H1 (cell line): ENCODE measurements at regions not wholly inside any gene's neighbourhood (a gene's known extent, or its start where the extent isn't known, plus 50 kb on each side); places are given as distances from the start of the nearest gene placed in this dataset.

Experiments used
- CTCF ChIA-PET: fragments of 300-600 bp; sonication (Branson Sonifier 250); formaldehyde crosslinking; loops from one replicate; lab custom pipeline; 2021; ENCODE audit not compliant: partially characterized antibody; lab: Charles Lee
- POLR2A ChIA-PET: fragments of 300-600 bp; sonication (Branson Sonifier 250); formaldehyde crosslinking; loops from one replicate; lab custom pipeline; 2021; ENCODE audit warnings: inconsistent platforms; ENCODE audit not compliant: partially characterized antibody; lab: Charles Lee
- DNase-seq, 2 experiments: peaks; one replicate each; pipeline versions ENCODE4 v3.0.0 to v3.0.0-alpha.2; 2010 to 2022; ENCODE audit warnings: low spot score in 2 of 2, low read depth in 1 of 2, mixed read lengths in 1 of 2
- FAIRE-seq: peaks from 2 replicates; lab custom pipeline; 2011; peaks lifted over from hg19 to GRCh38; lab: Jason Lieb, UNC
- H2AFZ ChIP-seq: 2 replicates; pipeline ENCODE4 v1.8.1; 2012; ENCODE audit warnings: low read length, inconsistent platforms
- H2AK5ac ChIP-seq: 2 replicates; pipeline ENCODE4 v1.6.1; 2013; ENCODE audit warnings: low read depth, low read length
- H2BK120ac ChIP-seq: replicated peaks from 2 replicates; pipeline ENCODE3; 2013; ENCODE audit warnings: low read depth, low read length, inconsistent platforms
- H2BK12ac ChIP-seq: 2 replicates; pipeline ENCODE4 v1.6.1; 2013; ENCODE audit warnings: low read depth, low read length
- H2BK15ac ChIP-seq: 2 replicates; pipeline ENCODE4 v1.6.1; 2013; ENCODE audit warnings: low read length
- H2BK20ac ChIP-seq: 2 replicates; pipeline ENCODE4 v1.6.1; 2013; ENCODE audit warnings: low read length
- H2BK5ac ChIP-seq: 2 replicates; pipeline ENCODE4 v1.6.1; 2013; ENCODE audit warnings: low read depth, low read length
- H3K14ac ChIP-seq: 2 replicates; pipeline ENCODE4 v1.6.1; 2013; ENCODE audit warnings: inconsistent platforms; ENCODE audit not compliant: insufficient read length
- H3K18ac ChIP-seq: 2 replicates; pipeline ENCODE4 v1.6.1; 2013; ENCODE audit warnings: low read length; ENCODE audit errors: extremely low read depth
- H3K23ac ChIP-seq: 2 replicates; pipeline ENCODE4 v1.6.1; 2013; ENCODE audit warnings: inconsistent platforms; ENCODE audit not compliant: insufficient read length
- H3K23me2 ChIP-seq: 2 replicates; pipeline ENCODE4 v1.6.1; 2013; ENCODE audit warnings: low read depth, low read length
- H3K27ac ChIP-seq: 2 replicates; pipeline ENCODE4 v1.6.1; 2011; ENCODE audit warnings: low read depth, low read length, inconsistent platforms
- H3K27me3 ChIP-seq, 4 experiments: replicated peaks in 1 of 4; 1 replicate in 1 of 4; 2 replicates in 3 of 4; pipeline versions ENCODE4 v1.6.1 to v1.8.1; 2011 to 2013; ENCODE audit warnings: low read length in 3 of 4, mild to moderate bottlenecking in 3 of 4, inconsistent platforms in 2 of 4, mixed read lengths in 2 of 4, moderate library complexity in 1 of 4; ENCODE audit not compliant: control insufficient read depth in 3 of 4, insufficient read depth in 3 of 4; ENCODE audit errors: extremely low read depth in 1 of 4
- H3K36me3 ChIP-seq, 4 experiments: 2 replicates each; pipeline versions ENCODE4 v1.6.1 to v1.8.1; 2011 to 2013; ENCODE audit warnings: mild to moderate bottlenecking in 4 of 4, low read length in 3 of 4, moderate library complexity in 2 of 4, control low read depth in 1 of 4, inconsistent platforms in 1 of 4; ENCODE audit not compliant: insufficient read depth in 4 of 4, control insufficient read depth in 2 of 4
- H3K4ac ChIP-seq: replicated peaks from 2 replicates; pipeline ENCODE3; 2013; ENCODE audit warnings: low read length, low read depth, mixed read lengths, inconsistent platforms; ENCODE audit not compliant: insufficient read length
- H3K4me1 ChIP-seq, 4 experiments: replicated peaks in 1 of 4; 1 replicate in 1 of 4; 2 replicates in 3 of 4; pipeline versions ENCODE4 v1.6.1 to v1.8.1; 2011 to 2013; ENCODE audit warnings: low read length in 3 of 4, inconsistent platforms in 2 of 4, mixed read lengths in 1 of 4; ENCODE audit not compliant: insufficient read depth in 4 of 4, control insufficient read depth in 3 of 4
- H3K4me2 ChIP-seq, 2 experiments: 2 replicates each; pipeline versions ENCODE4 v1.6.1 to v1.8.1; 2011 to 2013; ENCODE audit warnings: low read depth in 2 of 2, low read length in 2 of 2, control low read depth in 1 of 2, inconsistent platforms in 1 of 2, mild to moderate bottlenecking in 1 of 2; ENCODE audit not compliant: insufficient read depth in 1 of 2
- H3K4me3 ChIP-seq, 4 experiments: fragments of 200-600, 300-600 bp in 1 of 4; sonication (generic), shearing (Covaris generic), sonication (Bioruptor Twin) in 1 of 4; 2 replicates each; pipeline versions ENCODE4 v1.5.1 to v1.8.1; 2011 to 2016; ENCODE audit warnings: low read length in 4 of 4, low read depth in 3 of 4, control low read depth in 2 of 4, inconsistent platforms in 2 of 4, mild to moderate bottlenecking in 2 of 4, mixed read lengths in 1 of 4, moderate library complexity in 1 of 4; ENCODE audit not compliant: insufficient read depth in 2 of 4; ENCODE audit errors: extremely low read depth in 1 of 4
- H3K56ac ChIP-seq: replicated peaks from 2 replicates; pipeline ENCODE3; 2013; ENCODE audit warnings: low read depth, mild to moderate bottlenecking, mixed read lengths, low read length, inconsistent platforms; ENCODE audit not compliant: insufficient read length
- H3K79me1 ChIP-seq: 2 replicates; pipeline ENCODE4 v1.6.1; 2013; ENCODE audit warnings: low read depth, low read length, control low read depth
- H3K79me2 ChIP-seq, 2 experiments: 2 replicates each; pipeline versions ENCODE4 v1.6.1 to v1.8.1; 2012 to 2013; ENCODE audit warnings: low read length in 2 of 2, mild to moderate bottlenecking in 2 of 2, inconsistent platforms in 1 of 2; ENCODE audit not compliant: insufficient read depth in 2 of 2, control insufficient read depth in 1 of 2
- H3K9ac ChIP-seq, 4 experiments: replicated peaks in 1 of 4; 1 replicate in 1 of 4; 2 replicates in 3 of 4; pipeline versions ENCODE4 v1.6.1 to v1.8.1; 2011 to 2013; ENCODE audit warnings: low read depth in 3 of 4, low read length in 3 of 4, control low read depth in 2 of 4, mild to moderate bottlenecking in 2 of 4, moderate library complexity in 2 of 4, inconsistent platforms in 1 of 4; ENCODE audit errors: extremely low read depth in 1 of 4
- H3K9me3 ChIP-seq, 2 experiments: 2 replicates each; pipeline versions ENCODE4 v1.6.1 to v1.8.1; 2012 to 2013; ENCODE audit warnings: mild to moderate bottlenecking in 2 of 2, moderate library complexity in 2 of 2, control low read depth in 1 of 2, inconsistent platforms in 1 of 2, low read depth in 1 of 2, low read length in 1 of 2, mixed read lengths in 1 of 2; ENCODE audit not compliant: insufficient read depth in 2 of 2
- H4K20me1 ChIP-seq, 2 experiments: replicated peaks in 1 of 2; 2 replicates each; pipeline versions ENCODE3 to v1.8.1; 2011 to 2013; ENCODE audit warnings: inconsistent platforms in 2 of 2, low read length in 2 of 2, mild to moderate bottlenecking in 1 of 2; ENCODE audit not compliant: insufficient read depth in 2 of 2, control insufficient read depth in 1 of 2
- H4K5ac ChIP-seq: 2 replicates; pipeline ENCODE4 v1.6.1; 2013; ENCODE audit warnings: low read length, low read depth, mixed read lengths, inconsistent platforms; ENCODE audit not compliant: insufficient read length
- H4K8ac ChIP-seq: 2 replicates; pipeline ENCODE4 v1.8.0; 2013; ENCODE audit warnings: mild to moderate bottlenecking, moderate library complexity, low read length, inconsistent platforms; ENCODE audit not compliant: insufficient read depth; ENCODE audit errors: extremely low read depth
- H4K91ac ChIP-seq: replicated peaks from 2 replicates; pipeline ENCODE3; 2013; ENCODE audit warnings: low read length, mixed read lengths, inconsistent platforms; ENCODE audit not compliant: insufficient read length
- CTCF ChIP-seq, 3 experiments: IDR thresholded peaks; 1 replicate in 2 of 3; 2 replicates in 1 of 3; pipeline versions ENCODE4 v1.5.1 to v1.6.1; 2011; ENCODE audit warnings: low read length in 3 of 3, mild to moderate bottlenecking in 3 of 3, inconsistent platforms in 2 of 3, low read depth in 1 of 3, moderate library complexity in 1 of 3; ENCODE audit not compliant: insufficient read depth in 1 of 3; ENCODE audit errors: control extremely low read depth in 1 of 3
- WGBS, 2 experiments: shearing (Covaris generic) in 1 of 2; methylation state at CpG; one replicate each; pipeline versions ENCODE4 v1.1.6 to v1.1.7; 2013 to 2015; ENCODE audit warnings: low lambda C conversion rate in 2 of 2, mixed read lengths in 2 of 2, inconsistent platforms in 1 of 2, low coverage in 1 of 2, missing lambda C conversion rate in 1 of 2; ENCODE audit not compliant: insufficient replicate concordance in 2 of 2, insufficient coverage in 1 of 2, insufficient read length in 1 of 2; ENCODE audit errors: extremely low coverage in 1 of 2, missing lambda C conversion rate in 1 of 2; 5-methylcytosine and 5-hydroxymethylcytosine counted together

GRCh38 chr9:108160039-108160438 is 670.5 kb upstream of the KLF4 start:
- Histone ChIP-seq H3K79me1 (no peaks in the 10 kb centered on the region), H2BK20ac (no peak overlapping the region), H4K20me1 (no peaks in the 10 kb centered on the region), H3K4me1 (peaks cover 0 to 4% (median 3%) of the 10 kb centered on the region in 4 experiments; a peak in 5 of 7 replicates), H2AFZ (no peak overlapping the region), H2BK15ac (no peak overlapping the region), H2BK120ac (no peak overlapping the region), H3K27ac (no peak overlapping the region), H3K9me3 (no peaks in the 10 kb centered on the region), H4K8ac (no peak overlapping the region), H3K18ac (no peak overlapping the region), H4K91ac (no peak overlapping the region), H2BK5ac (no peak overlapping the region), H3K36me3 (no peaks in the 10 kb centered on the region), H3K56ac (no peak overlapping the region), H3K27me3 (no peaks in the 10 kb centered on the region), H2BK12ac (no peak overlapping the region), H3K4me3 (no peak overlapping the region), H4K5ac (no peak overlapping the region), H3K23ac (no peak overlapping the region), H3K14ac (no peak overlapping the region), H3K9ac (no peak overlapping the region), H3K23me2 (no peaks in the 10 kb centered on the region), H2AK5ac (no peak overlapping the region), H3K4me2 (no peak overlapping the region), H3K4ac (no peak overlapping the region), H3K79me2 (no peaks in the 10 kb centered on the region)
- DNase-seq (no peak), FAIRE-seq (no peak)
- ChIA-PET CTCF (interaction anchor here (1.6 kb wide), 1 partner anchor 112 kb away, joined by 4 read pairs; no protein-coding TSS in a partner anchor), POLR2A (no interaction called here)
- 88% methylated on average over 1 of the region's 1 CpG; no CpG with 5 or more reads in 1 of the 2 experiments for WGBS, 2 experiments
- TF ChIP-seq CTCF (IDR thresholded peaks at IDR 0.05; ENCODE audit: control extremely low read depth in 1 of 3, insufficient read depth in 1 of 3, low read depth in 1 of 3, low read length in 3 of 3) = no peak
